NCI-H510A treated with DMSO at 0.1 percent for 48 hours (cell line): ENCODE measurements at regions not wholly inside any gene's neighbourhood (a gene's known extent, or its start where the extent isn't known, plus 50 kb on each side); places are given as distances from the start of the nearest gene placed in this dataset.

Experiments used
- DNase-seq: peaks from one replicate; lab custom pipeline; 2025; lab: John Stamatoyannopoulos, UW

DNA sequence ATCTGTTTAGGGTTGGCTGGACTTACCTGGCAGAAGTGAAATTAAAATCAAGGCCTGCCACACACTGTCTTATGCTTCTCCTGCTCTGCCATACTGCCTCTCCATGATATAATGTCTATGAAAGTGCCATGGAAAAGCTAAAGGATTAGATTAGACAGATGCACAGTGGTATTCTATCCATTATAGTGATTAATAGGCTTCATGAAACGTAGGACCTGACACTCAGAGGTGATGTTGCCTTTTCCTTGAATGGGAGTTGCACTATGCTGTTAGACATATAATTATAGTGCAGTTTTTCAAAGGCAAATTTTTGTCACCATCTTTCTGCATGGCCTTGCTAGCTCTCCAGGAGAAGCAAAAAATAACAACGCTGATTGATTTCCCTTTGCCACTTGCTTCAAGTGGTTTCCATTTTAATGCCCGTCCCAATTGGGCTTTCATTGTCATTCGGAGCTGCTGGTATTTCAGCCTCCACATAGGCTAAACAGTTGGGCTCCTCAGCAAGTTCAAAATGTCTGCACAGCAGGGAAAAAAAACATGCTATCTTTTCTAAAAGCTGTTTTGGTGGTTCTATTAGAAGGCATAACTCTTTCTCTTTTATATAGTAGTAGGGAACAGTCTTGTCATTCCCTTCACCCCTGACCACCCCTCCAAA is 502.8 kb upstream of the GOT2 start:
- no peak for DNase-seq

GRCh38 chr16:59224401-59224800 is 490.3 kb upstream of the GOT2 start:
- DNase-seq: no peak

GRCh38 chr16:59220011-59220410 is 485.9 kb upstream of the GOT2 start:
- no peak for DNase-seq

- DNase-seq: no peak
Observed at GRCh38 chr16:59216291-59216690, 482.2 kb upstream of the GOT2 start.

DNA sequence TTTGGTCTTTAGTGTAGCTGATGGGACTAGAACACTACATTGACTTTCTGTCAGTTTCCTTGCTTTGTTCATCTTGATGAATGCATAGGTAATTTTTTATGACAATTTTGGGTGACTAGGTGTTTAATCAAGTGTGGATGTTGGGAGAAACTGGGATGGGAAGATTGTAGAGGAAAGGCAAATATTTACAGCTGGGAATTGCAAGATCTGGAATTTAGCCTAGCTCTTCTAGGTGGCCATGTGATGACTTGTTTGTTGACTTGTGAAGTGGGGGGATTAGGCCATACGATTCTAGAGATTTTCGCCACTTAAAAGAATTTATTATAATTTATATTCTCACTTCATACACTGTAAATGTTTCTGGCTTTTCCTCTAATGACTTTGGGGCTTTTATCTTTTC is 480.3 kb upstream of the GOT2 start:
- DNase-seq: no peak

GRCh38 chr16:59213952-59214351 is 479.8 kb upstream of the GOT2 start:
- no peak for DNase-seq

GRCh38 chr16:59212492-59213024 is 478.4 kb upstream of the GOT2 start:
- DNase-seq: no peak

GRCh38 chr16:59210955-59211541 is 476.9 kb upstream of the GOT2 start:
- no peak for DNase-seq

DNA sequence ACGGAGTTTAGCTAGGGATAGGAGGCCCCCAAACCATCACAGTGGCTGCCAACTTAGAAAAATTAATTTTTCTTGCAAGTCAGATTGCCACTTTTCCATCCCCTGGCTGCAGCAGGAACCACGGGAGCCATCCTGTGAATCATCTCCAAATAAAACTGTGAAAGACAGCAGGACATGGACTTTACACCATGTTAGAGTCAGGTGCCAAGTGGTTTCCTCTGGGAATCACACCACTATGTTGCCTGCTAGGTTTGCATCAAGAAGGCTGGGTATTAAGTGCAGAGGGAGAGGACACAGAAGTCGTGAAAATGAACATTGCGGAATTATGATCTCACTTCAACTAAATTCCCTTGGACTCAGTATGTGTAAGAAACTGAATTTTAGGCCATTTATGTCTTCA is 471.3 kb upstream of the GOT2 start:
- DNase-seq: no peak

DNA sequence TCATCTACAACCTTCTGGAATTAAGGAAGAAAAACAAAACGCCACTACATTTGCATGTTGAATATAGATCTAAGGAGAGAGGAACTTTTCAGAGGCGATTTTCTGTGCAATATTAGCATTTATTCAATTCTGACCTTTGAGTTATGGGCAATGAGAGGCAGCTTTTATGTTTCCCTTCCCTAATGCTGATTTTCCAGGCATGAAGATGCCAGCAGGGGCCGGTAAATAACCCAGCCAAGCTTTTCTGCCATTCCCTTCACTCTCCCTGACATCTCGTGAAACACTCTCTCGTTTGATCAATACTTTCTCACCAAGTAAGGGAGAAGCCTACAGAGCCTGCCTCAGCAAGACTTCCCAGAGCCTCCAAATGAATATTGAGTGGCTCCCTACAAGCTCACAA is 470.5 kb upstream of the GOT2 start:
- no peak for DNase-seq

- DNase-seq: no peak
Observed at GRCh38 chr16:59202233-59202862, 468.2 kb upstream of the GOT2 start.

GRCh38 chr16:59201821-59202220 is 467.7 kb upstream of the GOT2 start:
- DNase-seq: no peak

GRCh38 chr16:59201160-59201559 is 467.0 kb upstream of the GOT2 start:
- no peak for DNase-seq

DNA sequence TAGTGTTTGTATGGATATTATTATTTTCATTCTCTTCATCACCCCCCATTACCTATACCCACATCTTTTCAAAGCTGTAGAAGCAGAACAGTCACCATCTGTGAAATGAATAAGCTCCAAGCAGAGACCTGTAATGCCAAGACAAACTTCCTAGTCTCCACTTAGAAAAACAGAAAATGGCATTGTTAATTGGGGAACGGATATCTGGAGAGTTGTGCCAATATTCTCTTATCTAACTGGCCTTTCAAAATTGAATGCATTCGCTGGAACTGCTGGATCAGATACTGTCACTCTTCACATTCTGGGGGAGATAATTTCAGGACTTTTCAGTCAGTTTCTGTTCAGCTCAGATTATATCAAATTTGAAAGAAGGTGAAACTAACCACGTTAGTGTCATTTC is 464.4 kb upstream of the GOT2 start:
- no peak for DNase-seq

DNA sequence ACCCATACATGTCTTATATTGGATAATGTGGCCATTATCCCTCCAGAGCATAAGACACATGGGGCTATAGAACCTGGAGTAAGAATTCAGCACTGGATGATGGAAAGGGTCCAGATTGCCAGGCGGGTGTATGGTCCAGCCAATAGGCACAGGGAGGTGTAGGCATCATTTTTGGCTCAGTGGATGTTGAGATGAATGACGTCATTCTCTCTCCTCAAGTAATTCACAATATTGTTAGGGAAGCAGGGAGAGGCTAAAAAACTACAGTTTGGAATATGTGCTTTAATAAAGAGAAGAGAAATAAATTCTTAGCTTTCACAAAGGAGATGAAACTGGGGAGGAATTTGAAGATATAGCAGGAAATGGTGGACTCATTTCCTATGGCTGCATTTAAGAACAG is 461.1 kb upstream of the GOT2 start:
- DNase-seq: no peak

DNA sequence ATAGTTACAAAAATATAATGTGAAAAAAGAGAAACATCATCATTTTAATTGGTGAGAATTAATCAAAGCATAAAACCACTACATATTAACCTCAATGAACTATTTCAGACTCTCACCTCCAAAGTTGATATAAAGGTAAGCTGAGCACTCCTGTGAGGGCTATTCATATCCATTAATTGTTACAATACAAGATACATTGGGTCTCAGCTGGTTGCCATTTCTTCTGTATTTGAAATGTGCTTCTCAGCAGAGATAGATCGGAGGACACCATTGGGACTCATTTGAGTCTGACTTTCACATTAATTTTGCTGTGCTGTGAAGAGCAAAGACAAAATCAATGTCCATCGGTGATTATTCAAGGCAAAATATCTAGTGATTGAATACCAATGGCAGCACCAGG is 459.5 kb upstream of the GOT2 start:
- no peak for DNase-seq

DNA sequence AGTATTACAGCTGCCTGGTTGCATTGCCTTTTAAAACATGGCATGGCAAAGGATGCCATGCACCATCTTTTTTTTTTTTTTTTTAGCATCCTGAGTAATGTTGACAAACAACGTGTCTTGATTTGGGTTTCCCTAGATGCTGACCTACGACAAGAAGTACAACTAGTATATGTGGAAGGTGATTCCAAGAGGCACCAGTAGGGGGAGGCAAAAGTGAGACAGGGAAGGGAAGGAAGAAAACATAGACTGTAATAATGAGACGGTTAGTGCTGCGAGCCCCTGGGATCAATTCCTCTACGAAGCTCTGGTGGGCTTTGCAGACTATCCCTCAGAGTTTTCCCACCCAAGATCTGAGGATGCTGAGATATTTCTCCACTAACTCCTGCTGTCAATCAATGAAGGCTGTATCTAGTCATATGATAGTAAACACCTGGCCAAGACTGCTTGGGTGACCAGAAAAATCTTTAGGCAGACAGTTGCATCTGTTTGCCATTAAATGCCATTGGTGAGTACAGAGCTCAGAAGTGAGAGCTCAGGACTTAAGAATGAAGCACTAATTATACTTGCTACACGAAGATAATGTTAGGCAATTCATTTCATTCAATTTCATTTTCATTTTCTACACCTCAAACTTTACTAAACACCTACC is 458.6 kb upstream of the GOT2 start:
- no peak for DNase-seq

DNA sequence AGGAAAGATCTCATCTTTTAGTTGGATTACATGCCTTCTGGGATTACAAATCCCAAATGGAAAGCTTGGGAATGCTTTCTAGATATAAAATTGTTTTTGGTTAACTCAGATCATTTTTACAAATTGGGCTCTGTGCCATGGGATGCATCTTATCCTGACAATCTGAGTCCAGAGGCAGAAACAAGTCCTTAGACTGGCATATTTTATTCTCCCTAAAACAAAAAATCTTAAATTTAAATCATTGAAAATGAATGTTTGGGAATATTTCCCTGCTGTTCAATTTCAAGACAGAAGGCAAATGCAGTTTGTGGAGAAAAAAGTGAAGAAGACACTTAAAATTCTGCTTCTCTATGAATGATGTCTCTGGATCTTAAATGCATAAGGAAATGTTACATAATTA is 456.6 kb upstream of the GOT2 start:
- no peak for DNase-seq

- no peak for DNase-seq
Observed at GRCh38 chr16:59188029-59188428, 453.9 kb upstream of the GOT2 start.

DNA sequence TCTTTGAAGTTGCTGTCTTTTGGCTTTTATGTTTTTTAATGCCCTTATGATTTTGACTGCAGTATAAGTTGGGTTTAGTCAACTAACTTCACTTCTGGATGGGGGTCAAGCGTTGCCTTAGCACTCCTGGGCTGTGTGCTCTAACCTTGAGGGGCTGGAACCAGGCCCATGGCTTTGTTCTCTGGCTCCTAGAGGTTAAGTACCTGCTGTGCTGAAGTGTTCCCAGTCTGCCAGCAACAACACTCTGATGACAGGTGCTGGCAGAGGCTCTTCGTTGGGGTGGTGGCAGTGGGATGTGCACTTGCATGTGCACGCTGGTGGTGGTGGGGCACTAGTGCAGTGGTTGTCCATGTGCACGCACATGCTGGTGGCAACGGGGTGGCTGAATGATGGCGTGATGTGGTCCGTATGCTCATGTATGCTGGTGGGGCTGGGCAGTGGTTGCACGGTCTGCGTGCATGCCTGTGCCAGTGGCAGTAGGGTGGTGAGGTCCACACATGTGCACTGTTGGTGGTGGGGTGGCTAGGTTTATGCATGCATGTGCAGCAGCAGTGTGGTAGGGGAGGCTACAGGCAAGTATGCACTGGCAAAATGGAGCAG is 447.8 kb upstream of the GOT2 start:
- DNase-seq: peak; percentile 35

DNA sequence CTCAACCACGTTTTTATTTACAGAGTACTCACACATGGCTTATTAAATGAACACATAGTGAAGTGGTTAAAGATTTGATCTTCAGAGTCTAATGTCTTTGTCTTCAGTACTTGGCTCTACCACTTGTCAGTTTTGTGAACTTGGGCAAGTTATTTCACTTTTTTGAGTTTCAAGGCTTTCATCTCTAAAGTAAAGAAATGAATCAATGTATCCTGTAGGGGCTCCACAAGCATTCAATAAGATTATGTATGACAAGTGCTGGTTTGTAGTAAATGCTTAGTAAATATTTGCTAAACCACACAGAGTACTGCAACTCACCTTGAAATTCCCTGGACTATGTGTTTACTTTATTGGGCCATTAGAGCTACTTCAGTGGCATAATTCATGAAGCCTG is 446.0 kb upstream of the GOT2 start:
- DNase-seq: peak; percentile 72

DNA sequence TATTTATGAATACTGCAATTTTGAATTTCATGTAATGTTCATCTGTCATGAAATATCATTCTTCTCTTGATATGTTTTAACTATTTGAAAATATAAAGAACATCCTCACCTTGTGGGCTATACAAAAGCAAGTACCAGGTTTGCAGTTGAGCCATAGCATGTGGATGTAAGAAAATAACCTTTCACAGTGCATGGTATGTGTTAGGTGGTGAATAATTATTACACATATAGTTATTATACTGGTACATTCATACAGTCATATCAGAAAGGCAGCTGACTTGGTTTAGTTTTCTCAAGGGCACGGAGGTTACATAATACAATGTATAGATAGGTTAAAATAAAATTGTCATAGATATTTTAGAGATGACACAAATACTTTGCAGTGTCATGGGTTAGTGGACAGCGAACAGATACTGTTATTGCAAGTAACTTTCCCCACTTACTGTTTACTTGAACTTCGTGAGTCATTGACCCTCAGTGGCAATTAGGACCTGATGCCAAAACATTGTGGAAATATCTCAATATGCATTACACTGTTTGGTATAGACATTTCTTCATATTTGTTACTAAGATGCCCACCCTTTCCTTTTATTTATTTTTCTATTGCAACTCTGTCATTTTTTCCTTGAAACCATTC is 445.4 kb upstream of the GOT2 start:
- no peak for DNase-seq
